ENCODE measurements at regions not wholly inside any gene's neighbourhood (a gene's known extent, or its start where the extent isn't known, plus 50 kb on each side); places are given as distances from the start of the nearest gene placed in this dataset.
A peak's percentile ranks its signal among the peaks of the same experiment; 100 is the strongest.

DNA sequence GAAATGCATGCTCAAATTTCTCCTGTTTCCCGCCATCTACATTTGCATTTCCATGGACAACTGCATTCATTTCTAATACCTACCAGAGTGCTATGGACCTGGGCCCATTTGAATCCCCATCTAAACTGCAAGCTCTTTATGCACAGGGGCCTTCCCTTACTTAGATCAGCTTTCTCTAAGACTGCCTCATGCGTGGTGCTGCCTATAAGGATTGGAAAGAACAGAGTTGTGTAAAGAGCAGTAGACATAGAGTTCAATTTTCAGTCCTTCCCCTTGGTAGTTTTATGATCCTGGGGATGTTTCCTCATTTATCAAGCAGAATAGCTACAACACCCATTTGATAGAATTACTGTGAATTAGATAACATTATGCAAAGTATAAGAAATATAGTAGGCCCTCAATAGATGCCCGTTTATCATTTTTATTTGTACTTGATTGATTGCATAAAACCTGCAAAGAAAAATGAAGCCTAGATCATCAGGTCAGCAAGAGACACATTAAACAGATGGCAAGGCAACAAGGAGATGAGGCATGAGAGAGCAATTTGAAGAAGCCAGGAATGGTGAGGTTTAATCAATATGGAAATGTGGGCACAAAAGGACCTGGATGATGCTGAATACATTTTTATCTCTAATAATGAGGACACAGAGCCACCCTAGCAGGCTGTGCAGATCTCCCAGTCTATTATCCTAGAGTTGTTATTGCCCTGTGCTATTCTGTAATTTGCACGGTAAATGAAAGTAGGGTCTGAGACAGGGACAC lies 359.7 kb downstream of the FAM181B start:
- no peak for DNase-seq (ENCODE audit: low spot score)

DNA sequence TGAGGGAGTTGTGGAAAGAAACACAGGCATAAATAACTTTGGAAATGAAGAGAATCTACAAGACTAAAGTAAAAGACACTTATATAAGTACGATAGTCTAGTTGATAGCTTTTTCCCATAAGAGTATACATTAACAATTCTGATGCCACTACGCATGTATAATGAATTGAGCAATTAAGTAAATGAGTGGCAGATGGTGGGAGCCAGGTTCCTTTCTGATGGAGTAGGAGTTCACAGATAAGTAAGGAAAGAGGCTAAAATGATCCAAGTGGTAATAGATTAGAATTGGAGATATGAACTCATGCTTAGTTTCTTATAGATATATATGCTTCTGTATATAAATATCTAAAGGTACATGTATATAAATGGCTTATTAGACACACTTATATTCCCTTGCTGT lies 368.3 kb downstream of the FAM181B start:
- no peak for DNase-seq (ENCODE audit: low spot score)

DNA sequence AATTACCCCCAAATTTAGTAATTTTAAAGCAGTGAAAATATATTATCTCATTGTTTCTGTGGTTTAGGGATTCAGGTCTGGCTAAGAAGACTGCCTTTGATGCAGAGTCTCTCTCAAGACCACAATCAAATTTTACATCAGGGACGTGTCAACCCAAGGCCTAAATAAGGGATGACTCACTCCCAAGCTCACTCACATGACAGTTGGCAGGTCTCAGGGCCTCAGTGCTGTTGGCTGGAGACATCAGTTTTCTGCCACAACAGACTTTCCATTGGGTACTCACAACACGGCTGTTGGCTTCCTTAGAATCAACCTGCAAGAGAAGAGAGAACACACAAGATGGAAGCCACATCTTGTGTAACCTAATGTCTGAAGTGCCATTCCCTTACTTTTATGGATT lies 377.3 kb downstream of the FAM181B start:
- no peak for DNase-seq (ENCODE audit: low spot score)

DNA sequence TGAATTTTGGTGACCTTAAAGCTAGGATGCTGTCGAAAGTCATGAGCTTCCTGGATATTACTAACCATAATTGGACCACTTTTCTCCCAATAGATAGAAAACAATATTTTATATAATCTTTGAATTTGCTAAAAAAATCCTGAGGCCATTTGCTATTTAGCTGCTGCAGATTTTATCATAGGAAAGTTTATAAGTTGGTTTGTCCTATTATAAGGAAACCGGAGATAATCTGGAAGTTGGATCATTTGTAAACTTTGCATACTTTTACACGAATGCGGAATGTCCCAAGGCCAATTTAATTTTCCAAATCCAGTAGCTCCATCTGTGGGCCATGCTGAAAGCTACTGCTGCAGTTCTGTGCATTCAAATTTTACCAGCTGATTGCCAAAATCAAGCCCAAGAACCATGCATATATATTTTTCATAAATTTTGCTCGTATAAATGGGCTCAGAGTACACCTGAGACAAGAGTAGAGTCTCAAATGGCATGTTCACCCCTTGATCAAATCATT lies 378.3 kb downstream of the FAM181B start:
- DNase-seq (ENCODE audit: low spot score): no peak

DNA sequence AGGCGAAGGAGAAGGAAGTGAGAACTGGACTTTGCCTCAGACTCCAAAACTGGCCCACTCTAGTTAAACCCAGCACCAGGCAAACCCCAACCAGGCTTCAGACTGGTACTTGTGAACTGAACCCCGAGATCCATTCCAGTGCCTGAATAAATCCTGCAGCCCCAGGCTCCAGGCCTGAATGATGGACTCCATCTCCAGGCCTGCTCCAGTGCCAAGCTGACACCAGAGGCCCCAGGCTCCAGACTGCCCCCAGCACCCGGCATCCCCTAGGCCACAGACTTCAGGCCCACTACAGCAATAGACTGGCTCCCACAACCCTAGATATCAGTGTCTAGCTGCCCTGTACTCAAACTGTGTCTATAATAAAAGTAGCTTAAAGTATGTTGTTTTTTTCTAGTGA lies 406.8 kb downstream of the FAM181B start:
- DNase-seq (ENCODE audit: low spot score): no peak

DNA sequence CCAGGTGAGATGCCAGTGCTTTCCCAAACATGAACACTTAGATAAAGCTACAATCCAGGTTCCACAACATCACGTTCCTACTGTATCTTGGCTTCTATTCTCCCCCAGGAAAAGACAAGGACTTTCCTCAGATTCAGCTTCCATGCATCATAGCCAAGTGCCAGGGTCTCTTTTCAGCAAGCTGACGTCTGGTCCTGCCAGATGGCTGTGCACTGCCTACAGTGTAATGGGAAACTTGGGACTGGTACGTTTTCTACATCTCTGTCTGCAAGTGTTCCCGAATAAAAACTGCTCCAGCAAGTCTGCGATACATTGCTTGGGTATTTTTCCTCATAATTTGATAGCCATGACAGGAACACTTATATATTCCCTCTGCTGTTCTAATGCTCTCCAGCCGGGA lies 412.5 kb downstream of the FAM181B start:
- DNase-seq (ENCODE audit: low spot score): no peak

DNA sequence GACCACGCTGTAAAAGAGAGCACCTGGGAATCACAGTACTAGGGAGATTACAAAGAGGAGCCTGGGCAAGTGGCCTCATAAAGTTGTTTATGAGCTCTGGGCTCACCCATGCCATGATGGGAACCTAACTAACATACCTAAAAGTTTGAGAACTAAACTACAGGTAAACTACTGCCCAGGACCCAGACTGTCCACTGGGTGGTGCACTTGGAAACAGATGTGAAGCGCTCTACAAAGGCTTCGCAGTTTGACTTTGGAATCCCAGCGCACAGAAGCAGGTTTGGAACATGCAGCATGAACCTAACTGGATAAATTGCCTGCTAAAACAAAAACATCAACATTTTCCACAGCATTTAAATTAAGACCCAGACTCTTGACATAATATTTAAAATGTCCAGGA lies 418.6 kb downstream of the FAM181B start:
- peak; percentile 5 for DNase-seq (ENCODE audit: low spot score)

DNA sequence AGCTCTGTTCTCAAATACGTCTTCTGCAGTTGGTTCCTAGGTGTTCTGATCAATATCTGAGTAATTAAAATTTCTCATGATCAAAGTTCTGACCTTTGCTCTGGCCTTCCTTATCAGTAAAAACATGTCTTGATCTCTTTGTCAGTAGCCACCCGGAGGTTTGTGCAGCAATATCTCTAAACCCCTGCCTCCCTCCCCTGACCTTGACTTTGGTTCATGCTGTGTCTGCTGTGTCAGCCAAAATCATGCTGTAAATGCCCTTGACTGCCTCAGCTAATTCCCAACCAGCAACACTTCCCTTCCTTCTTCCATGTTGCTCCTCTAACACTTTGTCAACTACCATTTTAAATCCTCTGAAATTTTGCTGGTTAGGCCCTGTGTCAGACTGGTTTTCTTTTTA lies 424.7 kb downstream of the FAM181B start:
- no peak for DNase-seq (ENCODE audit: low spot score)

DNA sequence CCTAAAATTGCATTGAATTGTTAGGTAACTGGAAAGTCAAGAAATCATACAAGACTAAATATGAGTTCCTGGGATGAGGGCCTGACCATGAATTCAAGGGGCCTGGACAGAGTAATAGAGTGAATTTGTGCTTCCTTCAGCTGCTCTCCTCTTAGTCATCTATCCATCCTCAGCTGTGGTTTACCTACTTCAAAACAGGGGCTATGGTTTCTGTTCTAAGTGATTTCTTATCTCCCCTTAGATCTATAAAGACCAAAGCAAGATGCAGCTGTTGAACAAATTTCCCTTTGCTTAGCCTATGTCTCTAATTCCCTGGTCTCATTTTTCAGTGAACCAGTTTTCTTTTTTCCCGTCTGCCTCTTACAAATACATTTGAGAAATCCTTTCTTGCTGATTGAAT lies 428.5 kb downstream of the FAM181B start:
- DNase-seq (ENCODE audit: low spot score): no peak

DNA sequence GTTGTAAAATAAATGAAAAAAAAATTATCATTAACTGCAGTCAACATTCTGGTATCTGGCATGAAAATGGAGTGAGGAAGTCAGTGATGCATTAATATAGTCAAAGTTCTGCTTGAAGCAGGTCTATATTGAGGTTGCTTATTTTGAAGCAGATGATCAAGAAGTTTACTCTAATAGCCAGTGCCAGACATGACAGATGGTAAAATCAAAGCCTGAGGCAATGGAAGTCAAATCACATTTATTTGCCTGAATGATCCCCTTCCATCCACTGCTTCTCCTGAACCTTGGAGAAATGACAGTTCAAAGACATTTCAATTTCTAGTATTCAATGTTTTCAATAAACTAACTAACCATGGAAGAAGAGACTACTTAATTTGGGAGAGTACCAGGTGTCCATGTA lies 430.0 kb downstream of the FAM181B start:
- DNase-seq (ENCODE audit: low spot score): no peak

DNA sequence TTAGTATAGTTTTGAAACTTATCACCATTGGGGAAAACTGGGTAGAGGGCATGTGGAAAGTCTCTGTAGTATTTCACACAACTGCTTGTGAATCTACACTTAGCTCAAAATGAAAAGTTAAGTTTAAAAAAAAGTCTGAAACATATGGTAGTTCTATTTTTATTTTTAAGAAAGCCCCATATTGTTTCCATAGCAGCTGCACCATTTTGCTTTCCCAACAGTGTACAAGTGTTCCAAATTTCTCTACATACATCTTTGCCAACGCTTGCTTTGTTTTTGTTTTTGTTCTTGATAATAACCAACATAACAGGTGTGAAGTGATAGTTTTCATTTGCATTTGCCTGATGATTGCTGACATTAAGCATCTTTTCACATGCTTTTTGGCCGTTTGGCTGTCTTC lies 445.2 kb downstream of the FAM181B start:
- DNase-seq (ENCODE audit: low spot score): no peak

DNA sequence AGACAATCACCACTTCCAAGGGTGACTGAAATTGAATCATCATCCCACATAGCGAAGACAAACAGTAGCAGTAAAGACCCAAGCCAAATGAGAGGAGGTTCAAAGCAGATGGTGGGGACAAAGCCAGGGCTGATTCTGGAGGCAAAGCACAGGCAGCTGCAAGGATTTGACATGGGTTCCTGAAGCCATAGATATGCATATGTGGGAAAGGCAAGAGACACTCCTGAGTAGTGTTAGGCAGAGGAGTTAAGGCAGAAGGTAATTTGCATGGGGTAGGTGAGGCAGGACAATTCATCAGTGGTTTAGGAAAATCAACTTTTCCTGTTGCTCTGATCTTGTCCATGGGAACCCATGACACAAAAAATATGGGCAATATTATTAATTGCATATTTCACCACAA lies 462.8 kb downstream of the FAM181B start:
- no peak for DNase-seq (ENCODE audit: low spot score)

DNA sequence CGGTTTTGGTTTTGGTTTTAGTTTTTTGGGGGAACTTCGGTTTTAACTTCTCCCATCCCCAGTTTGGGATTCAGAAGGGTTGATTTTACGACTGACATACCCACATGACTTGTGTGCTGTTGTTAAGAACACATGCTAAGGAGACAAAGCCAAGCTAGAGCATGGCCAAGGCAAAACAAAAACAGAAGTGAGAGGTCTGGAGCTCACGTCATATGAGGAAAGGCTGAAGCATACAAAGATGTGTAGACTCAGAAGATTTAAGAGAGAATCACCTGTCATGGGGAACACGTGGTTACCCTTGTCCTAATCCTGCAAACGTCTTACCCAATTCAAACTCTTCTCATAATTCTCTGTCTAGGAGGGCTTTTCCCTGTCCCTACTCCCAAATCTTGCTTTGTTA lies 465.0 kb downstream of the FAM181B start:
- no peak for DNase-seq (ENCODE audit: low spot score)

DNA sequence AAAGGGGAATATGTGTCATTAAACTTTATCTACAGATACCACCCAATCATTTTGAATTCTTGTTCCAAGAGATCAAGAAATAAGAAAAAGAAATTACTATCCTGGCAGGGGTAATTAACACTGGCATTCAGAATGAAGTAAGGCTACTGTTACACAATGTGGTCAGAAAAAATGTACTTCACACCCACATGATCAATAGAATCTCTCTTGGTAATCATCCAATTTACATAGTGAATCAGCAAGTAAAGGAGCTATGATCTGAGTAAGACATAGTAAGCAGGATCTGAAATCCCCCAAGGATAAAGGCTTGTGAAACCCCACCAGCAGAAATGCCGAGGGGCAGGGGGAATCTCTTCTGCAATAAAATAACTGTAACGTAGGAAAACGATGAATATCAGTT lies 466.5 kb downstream of the FAM181B start:
- no peak for DNase-seq (ENCODE audit: low spot score)

DNA sequence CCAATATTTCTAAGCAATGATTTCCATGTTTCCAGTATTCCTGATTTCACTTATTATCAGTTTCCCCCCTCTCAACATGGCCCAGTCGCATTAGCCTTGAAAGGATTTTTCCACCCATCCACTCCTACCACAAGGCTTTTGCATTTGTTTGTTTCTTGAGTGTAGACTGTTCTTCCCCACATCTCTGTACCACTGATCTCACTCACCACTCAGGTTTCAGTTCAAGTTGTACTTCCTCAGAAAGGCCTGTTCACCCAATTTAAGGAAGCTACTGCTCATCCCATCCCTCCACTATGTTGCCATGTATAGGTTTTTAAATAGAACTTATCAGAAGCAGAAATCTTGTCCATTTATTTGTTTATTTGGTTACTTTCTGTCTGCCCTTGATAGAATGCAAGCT lies 472.3 kb downstream of the FAM181B start:
- DNase-seq (ENCODE audit: low spot score): no peak

DNA sequence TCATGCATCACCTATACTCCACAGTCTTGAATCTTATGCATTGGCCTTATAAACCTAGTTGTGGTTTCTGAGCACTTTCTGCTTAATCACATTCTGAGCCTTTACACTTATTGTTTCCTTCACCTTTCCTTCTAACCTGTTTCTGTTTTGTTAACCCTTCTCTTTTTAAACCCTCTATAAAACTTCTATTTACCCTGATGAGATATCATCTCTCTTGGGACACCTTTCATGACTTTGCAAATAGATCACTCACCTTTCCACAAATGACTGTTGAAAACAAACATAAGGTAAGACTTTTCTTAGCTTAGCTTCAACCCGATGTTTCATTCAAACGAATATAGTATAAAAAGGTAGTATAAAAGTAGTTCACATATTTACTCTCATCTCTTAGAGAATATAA lies 483.6 kb downstream of the FAM181B start:
- DNase-seq (ENCODE audit: low spot score): no peak

DNA sequence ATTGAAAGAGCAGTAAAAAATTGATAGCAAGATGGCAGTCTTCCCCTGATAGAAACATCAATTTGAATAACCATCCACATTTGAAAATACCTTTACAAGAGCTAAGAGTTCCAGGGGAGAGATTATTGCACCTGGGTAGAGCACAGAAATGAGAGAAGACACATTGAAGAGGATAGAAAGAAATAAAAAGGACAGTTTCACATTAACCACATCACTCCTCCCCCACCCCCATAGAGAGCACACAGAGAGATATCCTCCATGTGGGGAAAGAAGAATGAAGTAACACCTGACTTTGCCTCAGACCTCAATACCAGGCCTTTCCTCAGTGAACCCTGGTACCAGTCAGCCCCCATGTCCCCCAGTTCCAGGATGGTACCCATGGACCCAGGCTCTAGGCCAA lies 486.7 kb downstream of the FAM181B start:
- no peak for DNase-seq (ENCODE audit: low spot score)

DNA sequence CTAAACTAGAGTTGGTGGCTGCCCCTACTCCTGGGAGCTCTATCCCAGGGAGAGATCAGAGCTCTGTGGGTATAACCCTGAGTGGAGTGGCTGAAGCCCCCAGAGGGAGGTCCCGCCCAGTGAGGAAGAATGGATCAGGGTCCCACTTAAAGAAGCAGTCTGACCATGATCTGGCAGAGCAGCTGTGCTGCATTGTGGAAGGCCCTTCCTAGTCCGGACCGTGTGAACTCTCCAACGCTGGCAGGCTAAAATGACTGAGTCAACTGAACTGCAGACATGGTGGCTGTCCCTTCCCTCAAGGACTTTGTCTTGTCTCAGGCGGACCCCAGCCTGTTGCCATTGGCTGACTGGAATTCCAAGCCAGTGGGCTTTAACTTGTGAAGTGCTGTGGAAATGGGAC lies 494.2 kb downstream of the FAM181B start:
- no peak for DNase-seq (ENCODE audit: low spot score)

DNA sequence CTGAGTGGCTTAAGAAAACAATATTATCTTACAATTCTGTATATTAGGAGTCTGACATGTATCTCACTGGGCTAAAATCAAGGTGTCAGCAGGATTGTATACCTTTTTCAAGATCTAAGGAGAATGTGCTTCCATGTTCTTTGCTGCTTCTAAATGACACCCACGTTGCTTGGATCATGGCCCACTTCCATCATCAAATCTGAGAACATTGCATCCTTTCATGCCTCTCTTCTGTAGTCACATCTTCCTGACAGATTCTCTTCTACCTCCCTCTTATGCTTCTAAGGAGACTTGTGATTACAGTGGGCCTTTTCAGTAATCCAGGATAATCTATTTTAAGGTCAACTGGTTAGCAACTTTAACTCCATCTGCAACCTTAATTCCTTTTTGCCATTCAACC lies 499.4 kb downstream of the FAM181B start:
- no peak for DNase-seq (ENCODE audit: low spot score)

DNA sequence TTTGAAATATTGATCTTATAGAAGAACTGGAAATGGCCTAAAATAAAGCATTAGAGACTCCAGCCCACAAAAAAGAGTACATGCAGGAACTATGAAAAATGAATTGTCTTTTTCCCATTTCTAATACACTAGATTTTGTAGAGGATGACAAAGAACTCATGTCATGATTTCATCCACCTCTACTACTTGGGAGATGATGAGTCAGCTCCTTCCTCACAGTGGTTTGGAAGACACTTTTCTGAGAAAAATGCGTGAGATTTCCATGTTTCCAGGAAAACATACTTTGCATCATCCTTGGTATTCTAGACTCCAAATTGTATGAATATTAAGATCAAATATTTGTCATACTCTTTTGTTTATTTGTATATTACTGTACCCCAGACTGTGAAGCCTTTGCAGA lies 500.5 kb downstream of the FAM181B start:
- no peak for DNase-seq (ENCODE audit: low spot score)

DNA sequence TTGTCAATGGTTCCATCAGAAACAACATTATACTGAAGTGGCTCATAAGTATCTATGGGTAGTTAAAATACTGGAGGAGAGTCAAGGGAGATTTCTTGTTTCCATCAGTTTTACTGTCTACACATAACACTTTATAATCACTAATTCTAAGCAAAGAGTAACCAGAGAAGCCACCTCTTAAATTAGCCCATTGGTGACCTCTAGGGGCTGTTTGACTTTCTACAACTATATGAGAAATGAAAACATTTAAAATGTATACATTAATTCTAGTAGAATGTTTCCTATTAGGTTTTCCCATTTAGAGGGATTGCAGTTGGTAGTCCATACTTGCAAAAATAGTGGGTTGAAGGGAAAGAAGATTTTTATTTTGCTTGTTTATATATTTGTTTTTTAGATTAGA lies 504.3 kb downstream of the FAM181B start:
- peak; percentile 4 for DNase-seq (ENCODE audit: low spot score)

DNA sequence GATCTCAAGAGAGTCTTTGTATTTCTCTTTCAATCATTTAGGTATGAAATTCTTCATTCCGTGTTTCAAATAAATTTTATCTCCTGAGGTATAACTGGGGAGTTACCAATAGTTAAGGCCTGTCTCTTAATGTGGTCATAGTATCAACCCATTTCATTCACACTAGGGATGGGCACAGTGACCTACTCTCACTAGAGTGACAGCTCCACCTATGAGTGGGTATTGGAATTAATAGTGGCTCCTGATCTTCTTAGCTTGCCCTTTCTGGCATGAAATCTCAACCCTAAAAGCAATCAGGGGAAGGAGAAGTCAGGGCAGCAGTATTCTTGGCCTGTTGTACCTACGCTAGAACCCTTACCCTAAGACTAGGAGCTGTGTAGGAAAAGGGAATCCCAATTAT lies 507.7 kb downstream of the FAM181B start:
- DNase-seq (ENCODE audit: low spot score): no peak

DNA sequence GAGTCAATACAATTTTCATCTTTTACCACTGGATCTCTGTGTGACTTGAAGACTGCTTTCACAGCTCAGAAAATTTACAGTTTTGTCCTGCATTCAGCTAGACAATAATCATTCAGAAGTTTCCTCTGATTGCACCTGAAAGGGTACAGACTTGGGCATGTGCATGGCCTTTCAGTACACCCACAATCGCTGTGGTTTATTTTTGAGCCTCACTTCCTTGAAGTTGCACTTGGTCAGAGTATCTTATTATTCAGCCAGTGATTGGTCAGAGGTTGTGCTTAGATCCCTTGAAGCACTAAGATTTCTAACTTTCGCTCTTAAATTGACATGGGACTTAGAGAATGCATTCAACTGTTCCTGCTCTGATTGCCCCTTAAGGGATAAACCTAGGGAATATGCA lies 508.2 kb downstream of the FAM181B start:
- DNase-seq (ENCODE audit: low spot score): no peak

DNA sequence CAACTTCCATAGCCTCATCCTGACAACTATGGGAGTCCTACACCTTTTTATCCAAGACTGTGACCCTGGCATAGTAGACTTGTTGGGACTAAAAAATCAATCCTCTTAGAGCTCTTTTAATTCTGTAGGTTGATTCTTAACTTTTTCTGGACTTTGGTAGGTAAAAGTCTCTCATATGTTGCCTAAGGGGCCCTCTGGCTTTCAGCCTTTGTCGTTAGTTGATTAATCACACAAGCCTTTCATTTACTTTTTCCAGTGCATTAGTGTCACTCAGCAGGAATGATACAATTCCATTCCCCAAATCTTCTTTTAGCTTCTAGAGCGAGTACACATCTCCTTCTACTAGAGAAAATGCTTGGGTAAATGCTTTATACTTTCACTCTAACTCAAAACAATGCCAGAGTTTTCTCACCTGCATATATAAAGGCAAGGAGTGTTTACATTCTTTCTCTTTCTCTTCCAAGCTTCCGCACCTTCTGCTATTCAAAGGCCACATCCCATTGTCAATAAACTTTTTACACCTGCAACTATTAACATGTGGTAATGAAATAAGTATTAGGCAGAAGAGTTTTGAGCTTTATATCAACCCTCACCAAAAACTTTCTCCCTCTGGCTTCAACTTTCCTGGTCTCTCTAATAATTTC lies 516.6 kb downstream of the FAM181B start:
- DNase-seq (ENCODE audit: low spot score): no peak
